Chondrocyte (in vitro differentiated cells): ENCODE measurements at regions not wholly inside any gene's neighbourhood (a gene's known extent, or its start where the extent isn't known, plus 50 kb on each side); places are given as distances from the start of the nearest gene placed in this dataset.
"Not testable (repeated sequence)": the region's sequence is repeated elsewhere in the genome, so short reads cannot be mapped to it uniquely, and the experiment has no call there.

ENCODE experiments used
- DNase-seq: peaks from one replicate; pipeline ENCODE4 v3.0.0; 2021; ENCODE audit warnings: mixed read lengths, low spot score
- H3K27ac Mint-ChIP-seq: one replicate; pipeline ENCODE4 v1.8.0; 2021; ENCODE audit warnings: mild to moderate bottlenecking, moderate library complexity, mixed read lengths; ENCODE audit not compliant: unreplicated experiment
- H3K27me3 Mint-ChIP-seq: 2 replicates; pipeline ENCODE4 v1.8.0; 2021; ENCODE audit warnings: low read depth, mixed read lengths
- H3K36me3 Mint-ChIP-seq: 2 replicates; pipeline ENCODE4 v1.8.0; 2021; ENCODE audit warnings: low read depth, mixed read lengths
- H3K4me1 Mint-ChIP-seq: 2 replicates; pipeline ENCODE4 v1.8.0; 2021; ENCODE audit warnings: low read depth, mild to moderate bottlenecking, mixed read lengths
- H3K4me3 Mint-ChIP-seq: one replicate; pipeline ENCODE4 v1.8.0; 2021; ENCODE audit warnings: mild to moderate bottlenecking, moderate library complexity, mixed read lengths; ENCODE audit not compliant: unreplicated experiment
- H3K9me3 Mint-ChIP-seq: 2 replicates; pipeline ENCODE4 v1.8.0; 2021; ENCODE audit warnings: low read depth, mixed read lengths
- TF ChIP-seq, protein P1 (sequence below): fragments of 200-600 bp; sonication (generic); IDR thresholded peaks from 2 replicates; pipeline ENCODE4 v1.5.0; 2021; ENCODE audit warnings: antibody characterized with exemption, mild to moderate bottlenecking, moderate library complexity

DNA sequence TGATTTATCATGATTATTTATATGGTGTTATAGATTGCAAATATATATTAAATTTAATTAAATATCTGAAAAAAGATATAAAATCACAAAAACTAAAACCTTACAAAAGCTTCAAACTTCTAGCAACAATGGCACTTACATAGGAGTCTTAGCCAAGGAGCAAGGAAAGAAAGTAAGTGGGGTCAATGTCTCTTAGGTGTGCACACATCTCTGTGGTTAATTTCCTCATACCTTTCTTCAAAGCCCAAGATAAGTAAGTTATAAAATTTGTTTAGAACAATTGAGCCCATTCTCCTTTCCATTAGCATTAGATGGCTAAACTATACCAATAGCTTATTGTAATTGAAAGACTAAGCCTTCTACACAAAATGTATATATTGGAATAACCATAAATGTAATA lies 161.6 kb upstream of the PDE4D start:
- TF ChIP-seq, protein P1, sequence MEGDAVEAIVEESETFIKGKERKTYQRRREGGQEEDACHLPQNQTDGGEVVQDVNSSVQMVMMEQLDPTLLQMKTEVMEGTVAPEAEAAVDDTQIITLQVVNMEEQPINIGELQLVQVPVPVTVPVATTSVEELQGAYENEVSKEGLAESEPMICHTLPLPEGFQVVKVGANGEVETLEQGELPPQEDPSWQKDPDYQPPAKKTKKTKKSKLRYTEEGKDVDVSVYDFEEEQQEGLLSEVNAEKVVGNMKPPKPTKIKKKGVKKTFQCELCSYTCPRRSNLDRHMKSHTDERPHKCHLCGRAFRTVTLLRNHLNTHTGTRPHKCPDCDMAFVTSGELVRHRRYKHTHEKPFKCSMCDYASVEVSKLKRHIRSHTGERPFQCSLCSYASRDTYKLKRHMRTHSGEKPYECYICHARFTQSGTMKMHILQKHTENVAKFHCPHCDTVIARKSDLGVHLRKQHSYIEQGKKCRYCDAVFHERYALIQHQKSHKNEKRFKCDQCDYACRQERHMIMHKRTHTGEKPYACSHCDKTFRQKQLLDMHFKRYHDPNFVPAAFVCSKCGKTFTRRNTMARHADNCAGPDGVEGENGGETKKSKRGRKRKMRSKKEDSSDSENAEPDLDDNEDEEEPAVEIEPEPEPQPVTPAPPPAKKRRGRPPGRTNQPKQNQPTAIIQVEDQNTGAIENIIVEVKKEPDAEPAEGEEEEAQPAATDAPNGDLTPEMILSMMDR: no peak
- Mint-ChIP-seq H3K4me1 (no peaks in the 10 kb centered on the region), H3K9me3 (peaks cover 25% of the 10 kb centered on the region), H3K4me3 (no peak overlapping the region), H3K36me3 (peaks cover 9% of the 10 kb centered on the region), H3K27ac (no peak overlapping the region), H3K27me3 (peaks cover 7% of the 10 kb centered on the region)
- DNase-seq: no peak

DNA sequence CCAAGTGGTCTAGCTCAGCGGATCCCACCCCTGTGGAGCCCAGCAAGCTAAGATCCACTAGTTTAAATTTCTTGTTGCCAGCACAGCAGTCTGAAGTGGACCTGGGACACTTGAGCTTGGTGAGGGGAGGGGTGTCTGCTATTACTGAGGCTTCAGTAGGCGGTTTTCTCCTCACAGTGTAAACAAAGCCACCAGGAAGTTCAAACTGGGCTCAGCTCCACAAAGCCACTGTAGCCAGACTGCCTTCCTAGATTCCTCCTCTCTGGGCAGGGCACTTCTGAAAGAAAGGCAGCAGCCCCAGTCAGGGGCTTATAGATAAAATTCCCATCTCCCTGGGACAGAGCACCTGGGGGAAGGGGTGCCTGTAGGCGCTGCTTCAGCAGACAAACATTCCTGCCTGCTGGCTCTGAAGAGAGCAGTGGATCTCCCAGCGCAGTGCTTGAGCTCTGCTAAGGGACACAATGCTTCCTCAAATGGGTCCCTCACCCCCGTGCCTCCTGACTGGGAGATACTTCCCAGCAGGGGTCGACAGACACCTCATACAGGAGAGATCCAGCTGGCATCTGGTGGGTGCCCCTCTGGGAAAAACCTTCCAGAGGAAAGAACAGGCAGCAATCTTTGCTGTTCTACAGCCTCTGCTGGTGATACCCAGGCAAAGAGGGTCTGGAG lies 148.6 kb upstream of the PDE4D start:
- H3K36me3 Mint-ChIP-seq, DNase-seq, H3K27me3 Mint-ChIP-seq, H3K9me3 Mint-ChIP-seq, H3K27ac Mint-ChIP-seq, H3K4me1 Mint-ChIP-seq, H3K4me3 Mint-ChIP-seq: not testable (repeated sequence)

DNA sequence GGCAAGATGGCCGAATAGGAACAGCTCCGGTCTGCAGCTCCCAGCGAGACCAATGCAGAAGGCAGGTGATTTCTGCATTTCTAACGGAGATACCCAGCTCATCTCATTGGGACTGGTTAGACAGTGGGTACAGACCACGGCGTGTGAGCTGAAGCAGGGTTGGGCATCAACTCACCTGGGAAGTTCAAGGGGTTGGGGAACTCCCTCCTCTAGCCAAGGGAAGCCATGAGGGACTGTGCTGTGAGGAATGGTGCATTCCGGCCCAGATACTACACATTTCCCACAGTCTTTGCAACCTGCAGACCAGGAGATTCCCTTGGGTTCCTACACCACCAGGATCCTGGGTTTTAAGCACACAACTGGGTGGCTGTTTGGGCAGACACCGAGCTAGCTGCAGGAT lies 148.0 kb upstream of the PDE4D start:
- not testable (repeated sequence) for H3K4me1 Mint-ChIP-seq, H3K9me3 Mint-ChIP-seq, H3K27ac Mint-ChIP-seq, H3K36me3 Mint-ChIP-seq, H3K27me3 Mint-ChIP-seq, H3K4me3 Mint-ChIP-seq, DNase-seq

DNA sequence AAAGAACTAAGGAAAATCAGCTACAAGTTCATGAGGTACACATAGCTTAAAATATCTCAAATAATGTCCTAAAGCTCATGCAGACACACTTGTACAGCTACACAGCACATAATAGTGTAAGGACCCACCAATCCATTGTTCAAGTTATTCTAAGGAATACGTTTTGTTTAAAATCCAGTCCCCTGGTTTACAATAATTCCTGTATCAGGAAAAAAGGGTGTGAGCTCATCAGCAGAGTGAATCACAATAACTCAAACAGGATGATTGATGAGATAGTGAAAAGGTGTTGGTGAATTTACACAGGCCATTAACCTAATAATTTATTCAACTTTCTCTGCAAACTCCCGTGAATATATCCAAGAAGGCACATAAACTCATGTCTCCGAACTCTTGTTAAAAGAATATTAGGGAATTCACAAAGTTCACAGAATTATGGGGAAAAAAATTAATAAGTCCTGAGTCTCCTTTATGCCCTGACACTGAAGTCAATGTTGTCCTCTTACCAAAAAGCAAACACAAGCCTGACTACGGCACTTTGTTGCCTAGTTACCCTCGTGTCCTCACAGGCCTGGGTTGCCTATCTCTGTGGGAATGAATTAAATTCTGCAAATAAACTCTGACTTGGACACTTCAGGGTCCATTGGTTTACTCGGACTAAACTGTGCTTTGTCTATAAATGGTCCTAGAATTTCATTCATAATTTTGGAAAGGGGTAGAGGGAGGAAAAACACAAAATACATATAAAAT lies 142.8 kb upstream of the PDE4D start:
- H3K9me3 Mint-ChIP-seq: peaks cover 4% of the 10 kb centered on the region
- peaks cover 6% of the 10 kb centered on the region for H3K27me3 Mint-ChIP-seq
- H3K4me1 Mint-ChIP-seq: peaks cover 10% of the 10 kb centered on the region
- TF ChIP-seq, protein P1: no peak
- H3K4me3 Mint-ChIP-seq: no peak overlapping the region
- H3K36me3 Mint-ChIP-seq: no peaks in the 10 kb centered on the region
- DNase-seq: no peak
- no peak overlapping the region for H3K27ac Mint-ChIP-seq

DNA sequence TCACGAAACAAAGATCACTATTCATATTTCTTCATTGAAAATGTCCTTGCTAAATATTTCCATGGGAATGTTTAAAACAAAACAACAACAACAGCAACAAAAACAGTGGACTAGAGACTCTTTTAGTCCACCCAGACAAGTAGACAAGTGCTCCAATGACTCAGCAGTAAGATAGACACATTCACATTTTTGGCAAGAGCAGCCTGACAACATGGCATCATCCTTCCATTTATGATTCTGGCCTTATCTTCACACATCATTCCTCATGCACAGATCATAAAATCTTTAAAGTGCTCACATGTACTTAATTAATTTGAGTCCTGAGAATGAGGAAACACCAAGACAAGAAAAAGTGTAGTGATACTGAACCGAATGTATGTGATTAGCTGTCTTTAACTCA lies 132.6 kb upstream of the PDE4D start:
- no peaks in the 10 kb centered on the region for H3K9me3 Mint-ChIP-seq
- no peak for DNase-seq
- TF ChIP-seq, protein P1: no peak
- no peaks in the 10 kb centered on the region for H3K27me3 Mint-ChIP-seq
- H3K27ac Mint-ChIP-seq: no peak overlapping the region
- no peak overlapping the region for H3K4me3 Mint-ChIP-seq
- peaks cover 19% of the 10 kb centered on the region for H3K4me1 Mint-ChIP-seq
- H3K36me3 Mint-ChIP-seq: no peaks in the 10 kb centered on the region

DNA sequence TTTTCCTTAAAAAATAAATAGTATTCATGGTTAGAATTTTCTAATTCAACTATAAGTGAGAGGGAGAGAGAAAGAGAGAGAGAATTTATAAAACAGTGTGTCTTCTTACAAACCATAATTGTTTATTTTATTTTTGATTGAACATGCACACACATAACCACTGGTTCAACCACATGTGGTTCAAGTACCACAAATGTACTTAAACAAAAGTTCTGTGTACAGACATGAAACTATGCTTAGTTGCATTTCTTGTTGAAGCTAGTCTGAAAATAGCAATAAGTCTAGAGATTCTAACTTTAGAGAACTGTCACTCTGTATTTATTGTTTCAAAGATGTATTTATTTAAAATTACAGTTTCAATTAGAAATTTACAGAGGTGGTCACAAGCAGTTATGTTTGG lies 130.6 kb upstream of the PDE4D start:
- H3K9me3 Mint-ChIP-seq: no peaks in the 10 kb centered on the region
- H3K27ac Mint-ChIP-seq: no peak overlapping the region
- peaks cover 19% of the 10 kb centered on the region for H3K4me1 Mint-ChIP-seq
- no peak overlapping the region for H3K4me3 Mint-ChIP-seq
- no peak for DNase-seq
- no peaks in the 10 kb centered on the region for H3K36me3 Mint-ChIP-seq
- TF ChIP-seq, protein P1: no peak
- H3K27me3 Mint-ChIP-seq: no peaks in the 10 kb centered on the region
